ENCODE measurements at regions not wholly inside any gene's neighbourhood (a gene's known extent, or its start where the extent isn't known, plus 50 kb on each side); places are given as distances from the start of the nearest gene placed in this dataset.

- no peak for ATAC-seq
- TF ChIP-seq TOX (CRISPR knock-in tag; IDR thresholded peaks at IDR 0.05; ENCODE audit: borderline replicate concordance) (no peak), CSRNP3 (CRISPR knock-in tag; IDR thresholded peaks at IDR 0.05) (no peak), OSR1 (CRISPR knock-in tag; IDR thresholded peaks at IDR 0.05) (no peak), ZC3H10 (CRISPR knock-in tag; IDR thresholded peaks at IDR 0.05) (no peak)
Measured at GRCh38 chr17:33769066-33769465, 476.0 kb upstream of the ASIC2 start.

GRCh38 chr17:33776304-33776703, 478.8 kb upstream of the CCL2 start:
- TF ChIP-seq CREB5 (CRISPR knock-in tag; IDR thresholded peaks at IDR 0.05; ENCODE audit: low read depth) (no peak), ZFP30 (CRISPR knock-in tag; IDR thresholded peaks at IDR 0.05) (no peak), OSR1 (CRISPR knock-in tag; IDR thresholded peaks at IDR 0.05) (no peak), RARB (CRISPR knock-in tag; IDR thresholded peaks at IDR 0.05) (no peak), POU6F1 (CRISPR knock-in tag; IDR thresholded peaks at IDR 0.05; ENCODE audit: borderline replicate concordance, low read depth) (no peak), ZNF8 (CRISPR knock-in tag; IDR thresholded peaks at IDR 0.05) (no peak), ZNF70 (CRISPR knock-in tag; IDR thresholded peaks at IDR 0.05) (no peak), TCF4 (CRISPR knock-in tag; IDR thresholded peaks at IDR 0.05; ENCODE audit: borderline replicate concordance) (no peak), ESRRG (CRISPR knock-in tag; IDR thresholded peaks at IDR 0.05) (no peak), CSDC2 (CRISPR knock-in tag; IDR thresholded peaks at IDR 0.05) (no peak), ZC3H10 (CRISPR knock-in tag; IDR thresholded peaks at IDR 0.05) (no peak), GLIS3 (CRISPR knock-in tag; IDR thresholded peaks at IDR 0.05) (no peak), SNAI2 (CRISPR knock-in tag; IDR thresholded peaks at IDR 0.05) (no peak)
- ATAC-seq, result no peak

GRCh38 chr17:33776903-33777302, 478.2 kb upstream of the CCL2 start:
- TF ChIP-seq ZC3H10 (CRISPR knock-in tag; IDR thresholded peaks at IDR 0.05) (no peak), TCF4 (CRISPR knock-in tag; IDR thresholded peaks at IDR 0.05; ENCODE audit: borderline replicate concordance) (no peak), PPARA (CRISPR knock-in tag; IDR thresholded peaks at IDR 0.05; ENCODE audit: borderline replicate concordance) (no peak), ISL1 (CRISPR knock-in tag; IDR thresholded peaks at IDR 0.05) (no peak), BACH2 (CRISPR knock-in tag; IDR thresholded peaks at IDR 0.05; ENCODE audit: borderline replicate concordance) (no peak), ZFP3 (CRISPR knock-in tag; IDR thresholded peaks at IDR 0.05) (no peak), ESRRG (CRISPR knock-in tag; IDR thresholded peaks at IDR 0.05) (no peak), ZNF70 (CRISPR knock-in tag; IDR thresholded peaks at IDR 0.05) (no peak), GLIS3 (CRISPR knock-in tag; IDR thresholded peaks at IDR 0.05) (no peak), CREB5 (CRISPR knock-in tag; IDR thresholded peaks at IDR 0.05; ENCODE audit: low read depth) (no peak), SNAI2 (CRISPR knock-in tag; IDR thresholded peaks at IDR 0.05) (no peak), OSR1 (CRISPR knock-in tag; IDR thresholded peaks at IDR 0.05) (no peak)
- ATAC-seq, result no peak

- ATAC-seq, result no peak
- no peak for TF ChIP-seq CREB5 (CRISPR knock-in tag; IDR thresholded peaks at IDR 0.05; ENCODE audit: low read depth)
- no peak for TF ChIP-seq OSR1 (CRISPR knock-in tag; IDR thresholded peaks at IDR 0.05)
- TF ChIP-seq SNAI2 (CRISPR knock-in tag; IDR thresholded peaks at IDR 0.05), result no peak
- no peak for TF ChIP-seq TCF4 (CRISPR knock-in tag; IDR thresholded peaks at IDR 0.05; ENCODE audit: borderline replicate concordance)
- no peak for TF ChIP-seq ESRRG (CRISPR knock-in tag; IDR thresholded peaks at IDR 0.05)
- no peak for TF ChIP-seq ARNTL (CRISPR knock-in tag; IDR thresholded peaks at IDR 0.05; ENCODE audit: borderline replicate concordance, low read depth)
- no peak for TF ChIP-seq CSDC2 (CRISPR knock-in tag; IDR thresholded peaks at IDR 0.05)
- TF ChIP-seq ZFP30 (CRISPR knock-in tag; IDR thresholded peaks at IDR 0.05), result no peak
- TF ChIP-seq ZFP3 (CRISPR knock-in tag; IDR thresholded peaks at IDR 0.05), result no peak
- TF ChIP-seq RARB (CRISPR knock-in tag; IDR thresholded peaks at IDR 0.05), result no peak
- no peak for TF ChIP-seq PATZ1 (CRISPR knock-in tag; IDR thresholded peaks at IDR 0.05; ENCODE audit: borderline replicate concordance)
- no peak for TF ChIP-seq ZNF70 (CRISPR knock-in tag; IDR thresholded peaks at IDR 0.05)
- no peak for TF ChIP-seq CSRNP3 (CRISPR knock-in tag; IDR thresholded peaks at IDR 0.05)
- no peak for TF ChIP-seq TOX (CRISPR knock-in tag; IDR thresholded peaks at IDR 0.05; ENCODE audit: borderline replicate concordance)
Measured at GRCh38 chr17:33777674-33778073, 477.4 kb upstream of the CCL2 start.
